ENCODE measurements at regions not wholly inside any gene's neighbourhood (a gene's known extent, or its start where the extent isn't known, plus 50 kb on each side); places are given as distances from the start of the nearest gene placed in this dataset.

DNA sequence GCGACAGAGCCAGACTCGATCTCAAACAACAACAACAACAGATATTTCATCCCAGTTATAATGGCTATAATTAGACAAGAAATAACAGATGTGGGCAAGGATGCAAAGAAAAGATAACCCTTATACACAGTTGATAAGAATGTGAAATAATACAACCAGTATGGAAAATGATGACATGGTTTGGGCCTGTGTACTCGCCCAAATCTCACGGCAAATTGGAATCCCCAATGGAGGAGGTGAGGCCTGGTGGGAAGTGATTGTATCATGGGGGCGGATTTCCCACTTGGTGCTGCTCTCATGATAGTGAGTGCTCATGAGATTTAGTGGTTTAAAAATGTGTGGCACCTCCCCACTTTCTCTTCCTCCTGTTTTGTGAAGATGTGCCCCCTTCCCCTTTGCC lies 104.1 kb downstream of the C11orf87 start:
- TF ChIP-seq, protein P1, sequence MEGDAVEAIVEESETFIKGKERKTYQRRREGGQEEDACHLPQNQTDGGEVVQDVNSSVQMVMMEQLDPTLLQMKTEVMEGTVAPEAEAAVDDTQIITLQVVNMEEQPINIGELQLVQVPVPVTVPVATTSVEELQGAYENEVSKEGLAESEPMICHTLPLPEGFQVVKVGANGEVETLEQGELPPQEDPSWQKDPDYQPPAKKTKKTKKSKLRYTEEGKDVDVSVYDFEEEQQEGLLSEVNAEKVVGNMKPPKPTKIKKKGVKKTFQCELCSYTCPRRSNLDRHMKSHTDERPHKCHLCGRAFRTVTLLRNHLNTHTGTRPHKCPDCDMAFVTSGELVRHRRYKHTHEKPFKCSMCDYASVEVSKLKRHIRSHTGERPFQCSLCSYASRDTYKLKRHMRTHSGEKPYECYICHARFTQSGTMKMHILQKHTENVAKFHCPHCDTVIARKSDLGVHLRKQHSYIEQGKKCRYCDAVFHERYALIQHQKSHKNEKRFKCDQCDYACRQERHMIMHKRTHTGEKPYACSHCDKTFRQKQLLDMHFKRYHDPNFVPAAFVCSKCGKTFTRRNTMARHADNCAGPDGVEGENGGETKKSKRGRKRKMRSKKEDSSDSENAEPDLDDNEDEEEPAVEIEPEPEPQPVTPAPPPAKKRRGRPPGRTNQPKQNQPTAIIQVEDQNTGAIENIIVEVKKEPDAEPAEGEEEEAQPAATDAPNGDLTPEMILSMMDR (IDR thresholded peaks at IDR 0.05; ENCODE audit: low read depth, low read length), result no peak
- TF ChIP-seq POLR2A (IDR thresholded peaks at IDR 0.05; ENCODE audit: extremely low read depth, insufficient read length) (no peak), MYC (IDR thresholded peaks at IDR 0.05; ENCODE audit: low read depth, low read length) (no peak)
